GM12875 (cell line): ENCODE measurements at regions not wholly inside any gene's neighbourhood (a gene's known extent, or its start where the extent isn't known, plus 50 kb on each side); places are given as distances from the start of the nearest gene placed in this dataset.

Source experiments
- H3K4me3 ChIP-seq: one replicate; pipeline ENCODE4 v1.5.1; 2011; ENCODE audit warnings: low read depth, low read length, control low read depth
- TF ChIP-seq, protein P1 (sequence below): IDR thresholded peaks from 2 replicates; pipeline ENCODE4 v1.5.1; 2011; ENCODE audit warnings: low read depth, mild to moderate bottlenecking, control low read depth, inconsistent platforms, low read length, moderate library complexity, borderline replicate concordance; ENCODE audit not compliant: insufficient read depth

- TF ChIP-seq, protein P1, sequence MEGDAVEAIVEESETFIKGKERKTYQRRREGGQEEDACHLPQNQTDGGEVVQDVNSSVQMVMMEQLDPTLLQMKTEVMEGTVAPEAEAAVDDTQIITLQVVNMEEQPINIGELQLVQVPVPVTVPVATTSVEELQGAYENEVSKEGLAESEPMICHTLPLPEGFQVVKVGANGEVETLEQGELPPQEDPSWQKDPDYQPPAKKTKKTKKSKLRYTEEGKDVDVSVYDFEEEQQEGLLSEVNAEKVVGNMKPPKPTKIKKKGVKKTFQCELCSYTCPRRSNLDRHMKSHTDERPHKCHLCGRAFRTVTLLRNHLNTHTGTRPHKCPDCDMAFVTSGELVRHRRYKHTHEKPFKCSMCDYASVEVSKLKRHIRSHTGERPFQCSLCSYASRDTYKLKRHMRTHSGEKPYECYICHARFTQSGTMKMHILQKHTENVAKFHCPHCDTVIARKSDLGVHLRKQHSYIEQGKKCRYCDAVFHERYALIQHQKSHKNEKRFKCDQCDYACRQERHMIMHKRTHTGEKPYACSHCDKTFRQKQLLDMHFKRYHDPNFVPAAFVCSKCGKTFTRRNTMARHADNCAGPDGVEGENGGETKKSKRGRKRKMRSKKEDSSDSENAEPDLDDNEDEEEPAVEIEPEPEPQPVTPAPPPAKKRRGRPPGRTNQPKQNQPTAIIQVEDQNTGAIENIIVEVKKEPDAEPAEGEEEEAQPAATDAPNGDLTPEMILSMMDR = no peak
- no peak overlapping the region for H3K4me3 ChIP-seq
These were observed 137.6 kb upstream of the TMTC1 start for GRCh38 chr12:29921307-29921706.

- TF ChIP-seq, protein P1 = no peak
- no peak overlapping the region for H3K4me3 ChIP-seq
These were observed 124.4 kb upstream of the TMTC1 start for GRCh38 chr12:29908157-29908556.

GRCh38 chr12:29907461-29907860, 123.7 kb upstream of the TMTC1 start:
- TF ChIP-seq, protein P1 = no peak
- H3K4me3 ChIP-seq = no peak overlapping the region

GRCh38 chr12:29902043-29902442, 118.3 kb upstream of the TMTC1 start:
- no peak overlapping the region for H3K4me3 ChIP-seq
- TF ChIP-seq, protein P1 = no peak

GRCh38 chr12:29901585-29901984, 117.8 kb upstream of the TMTC1 start:
- TF ChIP-seq, protein P1 = no peak

DNA sequence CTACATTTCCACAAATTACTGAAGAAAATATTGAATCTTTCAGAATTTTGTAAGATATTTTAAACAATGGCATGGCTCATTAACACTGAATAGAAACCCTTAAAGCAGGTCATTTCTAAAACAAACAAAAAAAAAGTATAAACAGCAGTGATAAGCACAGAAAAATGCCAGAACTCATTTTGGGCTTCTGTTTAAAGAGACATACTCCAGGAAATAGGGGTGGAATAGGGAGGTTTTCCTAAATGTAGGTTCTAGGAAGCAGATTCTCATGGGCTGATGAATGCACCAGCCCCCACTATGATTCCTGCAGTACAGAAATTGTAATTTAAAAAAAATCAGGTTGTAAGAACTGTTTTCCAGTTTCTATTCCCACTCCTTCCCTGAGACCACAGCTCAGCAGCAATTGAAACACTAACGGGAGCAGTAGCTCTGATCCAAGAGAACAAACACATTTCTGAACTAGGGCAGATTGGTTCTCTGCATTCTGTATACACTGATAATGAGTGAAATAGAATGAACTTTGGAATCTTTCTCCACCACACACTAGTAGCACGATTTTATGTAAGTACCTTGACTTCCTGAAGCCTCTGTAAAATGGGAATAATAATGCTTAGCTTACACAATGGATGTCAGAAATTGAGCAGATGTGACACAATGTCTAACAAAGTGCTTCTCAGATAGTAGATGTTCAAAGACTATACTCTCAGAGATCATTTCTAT, 115.6 kb upstream of the TMTC1 start:
- H3K4me3 ChIP-seq = no peak overlapping the region
- TF ChIP-seq, protein P1 = no peak

More at GRCh38 chr12:29901585-29901984, 117.8 kb upstream of the TMTC1 start:
- H3K4me3 ChIP-seq = no peak overlapping the region

DNA sequence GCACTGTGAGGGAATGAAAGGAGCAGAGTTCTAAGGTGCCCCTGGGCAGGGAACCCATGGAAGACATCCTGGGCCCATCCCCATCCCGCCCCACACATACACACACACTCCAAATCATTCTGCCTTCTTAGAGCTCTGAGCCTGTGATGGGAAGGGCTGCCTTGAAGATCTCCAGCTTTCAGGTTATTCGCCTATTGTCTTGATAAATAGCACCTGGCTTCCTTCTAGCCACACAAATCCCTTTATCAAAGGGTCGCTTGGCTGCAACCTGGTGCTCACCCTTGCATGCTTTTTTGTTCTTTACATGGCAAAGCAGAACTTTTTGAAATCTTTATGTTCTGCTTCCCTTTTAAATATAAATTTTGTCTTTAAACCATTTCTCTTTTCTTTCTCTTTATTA, 112.2 kb upstream of the TMTC1 start:
- TF ChIP-seq, protein P1 = no peak

More for the DNA sequence above, 112.2 kb upstream of the TMTC1 start:
- H3K4me3 ChIP-seq = no peak overlapping the region
